HG03039 (cell line): ENCODE measurements at regions not wholly inside any gene's neighbourhood (a gene's known extent, or its start where the extent isn't known, plus 50 kb on each side); places are given as distances from the start of the nearest gene placed in this dataset.

Experiments used
- ATAC-seq: cut with Tn5 transposase; IDR thresholded peaks from one replicate; pipeline ENCODE4 v1.9.1; 2021; ENCODE audit warnings: mild to moderate bottlenecking, moderate library complexity; ENCODE audit not compliant: unreplicated experiment

DNA sequence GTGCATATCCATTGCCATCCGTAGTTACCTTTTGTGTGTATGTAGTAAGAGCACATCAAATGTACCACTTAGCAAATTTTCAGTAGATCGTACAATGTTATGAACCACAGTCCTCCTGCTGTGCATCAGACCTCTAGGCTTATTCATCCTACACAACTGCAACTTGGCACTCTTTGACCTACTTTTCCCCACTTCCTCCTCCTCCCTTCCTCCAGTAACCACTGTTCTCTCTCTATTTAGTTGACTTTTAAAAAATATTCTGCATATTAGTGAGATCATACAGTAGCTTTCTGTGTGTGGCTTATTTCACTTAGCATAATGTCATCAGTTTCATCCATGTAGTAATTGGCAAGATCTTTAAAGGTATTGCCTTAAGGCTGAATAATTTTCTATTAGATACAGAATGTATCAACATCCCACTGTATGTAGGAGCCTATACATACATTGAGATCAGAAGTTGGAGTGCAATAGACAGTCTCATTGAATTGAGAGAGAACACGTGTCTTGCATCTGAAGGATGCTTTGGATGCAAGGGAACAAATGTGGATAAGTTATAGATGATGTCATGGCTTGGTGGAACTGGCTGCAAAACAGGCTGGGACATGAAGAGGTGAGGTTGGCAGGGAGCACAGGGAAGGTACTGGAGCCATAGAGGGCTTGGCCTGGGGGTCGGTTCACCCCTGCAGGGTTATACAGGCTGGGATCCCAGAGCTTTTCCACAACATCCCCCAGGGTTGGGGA, 83.0 kb upstream of the FAM180A start:
- ATAC-seq = no peak

GRCh38 chr7:135828604-135829003, 80.0 kb upstream of the FAM180A start:
- ATAC-seq = no peak

GRCh38 chr7:135827391-135827790, 78.8 kb upstream of the FAM180A start:
- no peak for ATAC-seq

- ATAC-seq = no peak
Measured at GRCh38 chr7:135825406-135825805, 76.8 kb upstream of the FAM180A start.

DNA sequence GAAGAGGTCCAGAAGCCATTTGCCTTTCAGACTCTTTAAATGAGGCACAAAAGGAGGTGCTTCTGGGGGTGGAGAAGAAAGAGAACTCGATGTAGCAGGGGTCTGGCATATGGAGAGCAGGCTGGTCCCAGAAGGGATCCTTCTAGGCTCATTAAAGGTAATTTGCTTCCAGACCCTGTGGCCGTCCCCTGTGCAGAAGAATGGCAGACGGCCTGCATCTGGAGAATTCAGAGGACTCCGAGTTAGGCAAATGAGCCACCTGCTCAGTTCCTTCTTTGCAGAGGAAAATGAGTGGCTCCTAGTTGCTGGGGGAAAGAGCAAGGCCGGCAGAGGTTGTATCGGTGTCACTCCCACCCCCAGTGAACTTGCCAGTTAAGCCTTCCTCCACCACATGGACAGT, 73.8 kb upstream of the FAM180A start:
- ATAC-seq = no peak

DNA sequence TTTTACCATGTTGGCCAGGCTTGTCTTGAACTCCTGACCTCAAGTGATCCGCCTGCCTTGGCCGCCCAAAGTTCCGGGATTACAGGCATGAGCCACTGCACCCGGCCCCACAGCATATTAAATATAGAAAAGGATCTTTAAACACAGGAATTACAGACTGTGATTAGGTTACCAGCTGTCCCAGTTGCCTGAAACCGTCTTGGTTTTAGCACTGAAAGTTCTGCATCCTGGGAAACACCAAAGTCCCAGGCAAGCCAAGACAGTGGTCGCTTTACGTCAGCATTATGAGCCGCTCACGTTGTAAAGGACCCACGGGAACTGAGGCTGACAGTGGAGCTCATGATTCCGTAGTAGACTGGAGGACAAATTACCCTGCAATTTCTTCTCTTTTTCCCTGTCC, 69.0 kb upstream of the FAM180A start:
- no peak for ATAC-seq

- ATAC-seq = no peak
Measured at GRCh38 chr7:135815033-135815432, 66.4 kb upstream of the FAM180A start.

GRCh38 chr7:135812148-135812547, 63.5 kb upstream of the FAM180A start:
- no peak for ATAC-seq

DNA sequence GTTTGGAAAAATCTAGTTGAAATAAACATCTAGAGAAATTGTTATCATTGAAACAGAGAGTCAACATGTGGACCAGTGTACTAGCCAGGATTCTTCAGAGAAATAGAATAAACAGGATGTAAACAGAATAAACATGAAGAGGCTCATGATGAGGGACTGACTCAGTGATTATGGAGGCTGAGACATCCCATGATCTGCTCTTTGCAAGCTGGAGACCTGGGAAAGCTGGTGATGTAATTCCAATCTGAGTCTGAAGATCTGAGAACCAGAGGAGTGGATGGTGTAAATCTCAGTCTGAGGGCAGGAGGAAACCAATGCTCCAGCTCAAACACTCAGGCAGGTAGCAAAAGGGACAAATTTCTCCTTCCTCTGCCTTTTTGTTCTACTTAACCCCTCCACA, 62.9 kb upstream of the FAM180A start:
- ATAC-seq = no peak

DNA sequence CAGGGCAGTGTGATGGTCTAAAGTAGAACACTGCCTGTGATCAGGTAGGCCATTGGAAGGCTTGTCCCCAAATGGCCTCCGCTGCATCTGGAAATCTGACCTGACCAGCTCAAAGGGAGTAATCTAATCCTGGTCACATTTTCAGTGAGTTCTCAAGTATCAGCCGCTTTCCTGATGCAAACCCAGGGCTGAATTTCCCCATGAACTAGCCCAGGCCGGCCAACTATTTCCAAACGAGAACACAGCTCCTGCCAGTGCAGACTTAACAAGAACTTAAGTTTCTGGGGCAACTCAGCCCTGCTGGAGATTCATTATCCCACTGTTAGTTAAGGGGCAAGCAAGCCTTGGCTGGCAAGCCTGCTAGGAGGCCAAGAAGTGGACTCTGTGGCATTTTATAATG, 59.6 kb upstream of the FAM180A start:
- ATAC-seq = no peak

GRCh38 chr7:135803143-135803542, 54.5 kb upstream of the FAM180A start:
- ATAC-seq = no peak

DNA sequence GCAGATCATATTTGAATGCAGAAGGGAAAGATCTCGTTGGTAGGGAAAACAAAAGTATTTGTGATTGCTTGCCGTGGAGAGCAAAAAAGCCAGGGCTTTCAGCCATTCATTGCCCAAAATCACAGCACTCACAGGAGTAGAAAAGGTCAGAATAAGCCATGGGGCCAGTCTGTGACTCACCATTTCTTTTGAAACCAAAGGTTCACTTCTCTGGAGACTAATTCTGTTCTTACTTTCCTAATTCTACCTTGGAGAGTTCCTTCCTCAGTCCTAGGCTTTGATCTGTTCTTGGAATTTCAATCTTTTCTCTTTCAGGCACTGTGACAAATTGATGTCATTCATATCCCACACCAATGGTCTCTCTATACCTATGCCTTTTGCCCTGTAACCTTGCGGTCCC, 54.1 kb upstream of the FAM180A start:
- ATAC-seq = no peak

DNA sequence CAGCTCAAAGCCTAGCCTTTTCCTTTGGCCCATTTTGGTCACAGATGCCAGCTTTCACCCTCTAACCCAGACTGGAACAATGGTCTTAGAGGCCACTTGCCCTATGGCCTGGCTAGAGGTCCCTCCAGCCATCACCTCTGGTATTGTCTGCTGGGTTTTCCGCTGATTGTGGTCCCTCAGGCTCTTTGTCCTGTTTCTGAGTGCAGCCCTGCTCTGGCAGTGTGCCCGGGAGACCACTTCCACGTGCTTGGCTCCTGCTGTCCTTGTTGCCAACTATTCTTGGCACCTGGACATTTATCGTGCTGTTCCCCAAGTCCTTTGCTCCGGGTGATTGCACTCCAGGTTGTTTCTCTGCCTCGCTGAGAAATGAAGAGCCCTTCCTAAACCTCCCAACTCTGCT, 53.3 kb upstream of the FAM180A start:
- ATAC-seq = no peak

DNA sequence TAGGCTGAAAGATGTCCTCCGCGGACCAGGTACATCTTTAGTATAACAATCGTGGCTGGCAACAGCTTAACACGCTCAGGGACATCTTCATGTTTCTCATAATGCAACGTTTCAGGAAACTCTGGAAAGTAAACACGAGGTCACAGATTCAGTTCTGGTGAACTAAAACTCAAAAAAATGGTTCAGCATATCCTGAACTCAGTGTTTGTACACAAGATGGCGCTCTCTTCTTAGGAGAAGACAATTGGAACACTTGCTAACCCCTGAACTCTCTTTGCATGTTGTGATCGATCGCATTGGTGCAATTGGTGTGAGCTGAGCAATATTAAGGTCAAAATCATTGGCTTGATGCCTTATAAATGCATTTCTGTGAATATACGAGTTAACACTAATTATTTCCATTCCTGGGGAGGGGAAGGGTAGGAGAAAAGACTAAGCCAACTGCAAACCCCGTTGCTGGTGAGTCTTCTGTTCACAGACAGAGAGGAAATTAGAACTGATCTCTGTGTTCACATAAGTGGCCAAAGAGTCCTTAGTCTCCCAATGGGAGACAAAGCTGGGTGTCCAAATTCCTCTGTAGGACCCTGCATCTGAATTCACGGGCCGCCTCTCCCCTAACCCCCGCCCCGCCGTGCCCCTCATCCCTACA, 52.6 kb upstream of the FAM180A start:
- ATAC-seq = no peak

DNA sequence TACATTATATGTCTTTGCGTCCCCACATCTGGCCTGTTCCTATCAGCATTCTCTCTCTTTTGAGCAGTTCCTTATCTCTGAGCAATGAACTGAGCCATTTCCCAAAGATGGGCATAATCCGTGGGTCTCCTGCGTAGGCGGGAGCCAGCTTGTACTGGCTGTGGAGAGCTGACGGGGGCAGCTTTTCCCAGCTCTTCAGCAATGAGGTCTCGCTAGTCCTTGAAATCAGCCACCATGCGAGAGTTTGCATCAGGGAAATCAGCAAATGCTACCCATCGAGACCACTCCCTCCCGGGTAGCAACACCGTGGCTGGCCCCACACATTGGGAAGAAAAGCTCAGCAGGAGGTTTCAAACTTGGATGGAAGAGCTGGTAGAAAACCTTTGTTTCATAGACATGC, 51.9 kb upstream of the FAM180A start:
- ATAC-seq = no peak

GRCh38 chr7:135799881-135800280, 51.3 kb upstream of the FAM180A start:
- ATAC-seq = no peak
